HEK293 (cell line): ENCODE measurements at regions not wholly inside any gene's neighbourhood (a gene's known extent, or its start where the extent isn't known, plus 50 kb on each side); places are given as distances from the start of the nearest gene placed in this dataset.

Experiments used
- AEBP2 ChIP-seq: fragments of 450-650 bp; formaldehyde crosslinking; IDR thresholded peaks from 2 replicates; pipeline ENCODE4 v1.5.1; 2016; ENCODE audit warnings: missing biosample characterization, missing genetic modification characterization, borderline replicate concordance
- BCL6B ChIP-seq: fragments of 450-650 bp; formaldehyde crosslinking; IDR thresholded peaks from 2 replicates; pipeline ENCODE4 v1.5.1; 2017; ENCODE audit warnings: missing biosample characterization, missing genetic modification characterization
- FEZF1 ChIP-seq: fragments of 450-650 bp; formaldehyde crosslinking; IDR thresholded peaks from 2 replicates; pipeline ENCODE4 v1.5.1; 2016; ENCODE audit warnings: missing biosample characterization, missing genetic modification characterization
- HOXA7 ChIP-seq: sonication (generic); formaldehyde crosslinking; IDR thresholded peaks from 2 replicates; pipeline ENCODE4 v1.8.1; 2022; ENCODE audit warnings: missing genetic modification reagents, borderline replicate concordance
- HOXD13 ChIP-seq: sonication (generic); formaldehyde crosslinking; IDR thresholded peaks from 2 replicates; pipeline ENCODE4 v1.8.0; 2022; ENCODE audit warnings: missing genetic modification reagents, borderline replicate concordance
- KLF7 ChIP-seq: fragments of 450-650 bp; formaldehyde crosslinking; IDR thresholded peaks from 2 replicates; pipeline ENCODE4 v1.5.1; 2016; ENCODE audit warnings: missing biosample characterization, missing genetic modification characterization, borderline replicate concordance
- MYNN ChIP-seq: fragments of 450-650 bp; formaldehyde crosslinking; IDR thresholded peaks from 2 replicates; pipeline ENCODE4 v1.5.1; 2016; ENCODE audit warnings: missing biosample characterization, missing genetic modification characterization, borderline replicate concordance
- PRDM1 ChIP-seq: fragments of 450-650 bp; formaldehyde crosslinking; IDR thresholded peaks from 2 replicates; pipeline ENCODE4; 2016; ENCODE audit warnings: missing biosample characterization, missing genetic modification characterization
- PRDM10 ChIP-seq: fragments of 450-650 bp; formaldehyde crosslinking; IDR thresholded peaks from 2 replicates; pipeline ENCODE4 v1.5.1; 2016; ENCODE audit warnings: missing biosample characterization, missing genetic modification characterization
- SP2 ChIP-seq: fragments of 450-650 bp; formaldehyde crosslinking; IDR thresholded peaks from 2 replicates; pipeline ENCODE4 v1.5.1; 2016; ENCODE audit warnings: missing biosample characterization, missing genetic modification characterization
- WT1 ChIP-seq: fragments of 450-650 bp; formaldehyde crosslinking; IDR thresholded peaks from 2 replicates; pipeline ENCODE4 v1.5.1; 2016; ENCODE audit warnings: missing biosample characterization, missing genetic modification characterization
- ZBTB49 ChIP-seq: fragments of 450-650 bp; formaldehyde crosslinking; IDR thresholded peaks from 2 replicates; pipeline ENCODE4 v1.5.1; 2016; ENCODE audit warnings: missing biosample characterization, missing genetic modification characterization, low read depth
- ZBTB7A ChIP-seq: fragments of 450-650 bp; formaldehyde crosslinking; IDR thresholded peaks from 2 replicates; pipeline ENCODE4 v1.5.1; 2016; ENCODE audit warnings: low read depth, missing biosample characterization, missing genetic modification characterization
- ZNF138 ChIP-seq: fragments of 450-650 bp; formaldehyde crosslinking; IDR thresholded peaks from 2 replicates; pipeline ENCODE4 v1.5.1; 2016; ENCODE audit warnings: missing biosample characterization, missing genetic modification characterization, borderline replicate concordance
- ZNF311 ChIP-seq: fragments of 450-650 bp; formaldehyde crosslinking; IDR thresholded peaks from 2 replicates; pipeline ENCODE4 v1.5.1; 2017; ENCODE audit warnings: missing biosample characterization, missing genetic modification characterization, borderline replicate concordance
- ZNF391 ChIP-seq: fragments of 450-650 bp; formaldehyde crosslinking; IDR thresholded peaks from 2 replicates; pipeline ENCODE4 v1.5.1; 2016; ENCODE audit warnings: low read depth, missing biosample characterization, missing genetic modification characterization, borderline replicate concordance
- ZNF449 ChIP-seq: fragments of 450-650 bp; formaldehyde crosslinking; IDR thresholded peaks from 2 replicates; pipeline ENCODE4 v1.5.1; 2017; ENCODE audit warnings: missing biosample characterization, mild to moderate bottlenecking, missing genetic modification characterization, moderate library complexity
- ZNF501 ChIP-seq: fragments of 450-650 bp; formaldehyde crosslinking; IDR thresholded peaks from 2 replicates; pipeline ENCODE4 v1.5.1; 2016; ENCODE audit warnings: missing biosample characterization, missing genetic modification characterization
- ZNF510 ChIP-seq: fragments of 450-650 bp; formaldehyde crosslinking; IDR thresholded peaks from 2 replicates; pipeline ENCODE4 v1.5.1; 2018; ENCODE audit warnings: mild to moderate bottlenecking, missing genetic modification characterization, missing biosample characterization; ENCODE audit not compliant: insufficient replicate concordance
- ZNF513 ChIP-seq: fragments of 450-650 bp; IDR thresholded peaks from 2 replicates; pipeline ENCODE4 v1.5.1; 2018; ENCODE audit warnings: missing biosample characterization, missing genetic modification characterization
- ZNF610 ChIP-seq: fragments of 450-650 bp; formaldehyde crosslinking; IDR thresholded peaks from 2 replicates; pipeline ENCODE4 v1.5.1; 2016; ENCODE audit warnings: missing biosample characterization, missing genetic modification characterization, borderline replicate concordance
- ZNF658 ChIP-seq: fragments of 450-650 bp; formaldehyde crosslinking; IDR thresholded peaks from 2 replicates; pipeline ENCODE4; 2016; ENCODE audit warnings: missing biosample characterization, missing genetic modification characterization
- ZNF747 ChIP-seq: fragments of 450-650 bp; formaldehyde crosslinking; IDR thresholded peaks from 2 replicates; pipeline ENCODE4 v1.5.1; 2016; ENCODE audit warnings: missing biosample characterization, missing genetic modification characterization
- TF ChIP-seq, protein P1 (sequence below): fragments of 450-650 bp; formaldehyde crosslinking; IDR thresholded peaks from 2 replicates; pipeline ENCODE4 v1.5.1; 2016; ENCODE audit warnings: missing biosample characterization, missing genetic modification characterization

DNA sequence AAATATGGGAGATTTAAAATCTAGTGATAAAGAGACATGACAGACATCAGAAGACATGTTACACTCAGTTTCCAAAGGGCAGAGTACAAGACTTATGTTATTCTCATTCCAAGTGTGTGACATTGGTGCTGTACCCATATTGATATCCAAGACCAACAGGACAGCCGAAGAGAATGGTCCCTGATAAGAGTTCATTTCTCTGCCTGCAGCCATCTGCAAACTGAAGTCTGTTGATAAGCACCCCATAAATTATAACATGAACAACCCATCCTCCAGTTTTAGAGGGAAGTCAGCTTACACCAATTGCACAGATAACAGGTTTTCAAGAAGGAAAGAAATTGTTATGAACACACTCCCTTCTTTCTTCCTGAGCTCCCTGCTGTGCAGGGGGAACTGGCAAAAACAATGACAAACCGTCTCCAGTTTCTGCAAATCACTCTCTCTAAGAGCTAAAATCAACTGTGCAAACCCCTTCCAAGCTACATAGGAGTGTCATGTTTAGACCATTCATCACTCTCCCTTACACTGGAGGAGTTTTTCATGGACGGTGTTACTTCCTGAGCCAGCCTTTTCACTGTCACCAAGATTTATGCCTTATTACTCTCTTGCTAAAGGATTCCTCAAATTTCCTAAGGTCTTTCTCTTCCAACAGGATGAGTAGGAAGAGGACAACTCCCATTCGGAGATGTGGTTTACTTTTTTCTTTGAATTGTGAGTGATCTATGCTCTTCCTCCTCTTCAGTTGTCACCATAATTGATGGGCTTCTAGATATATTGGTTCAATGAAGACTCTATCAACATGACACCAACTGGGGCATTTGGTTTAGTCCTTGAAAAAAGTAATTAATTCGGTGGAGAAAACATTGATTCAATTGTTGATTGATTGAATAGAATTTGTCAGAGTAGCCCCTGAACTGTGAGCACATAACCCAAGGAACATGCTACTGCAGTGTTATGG lies 80.3 kb upstream of the FAM171A1 start (continued):
- no peak for TF ChIP-seq ZNF501 (tag by site-specific recombination)
- TF ChIP-seq BCL6B (tag by site-specific recombination), result no peak
- TF ChIP-seq ZNF747 (tag by site-specific recombination), result no peak
- peak; percentile 51 for TF ChIP-seq PRDM10
- no peak for TF ChIP-seq ZNF513 (tag by site-specific recombination)
- no peak for TF ChIP-seq ZNF510
- TF ChIP-seq ZBTB7A (tag by site-specific recombination), result no peak
- TF ChIP-seq HOXD13 (CRISPR knock-in tag), result no peak
- TF ChIP-seq AEBP2 (tag by site-specific recombination), result no peak
- no peak for TF ChIP-seq ZNF138
- TF ChIP-seq KLF7 (tag by site-specific recombination), result no peak
- TF ChIP-seq FEZF1 (tag by site-specific recombination), result peak; percentile 58
- no peak for TF ChIP-seq ZNF610 (tag by site-specific recombination)
- TF ChIP-seq ZNF391, result no peak
- no peak for TF ChIP-seq MYNN
- no peak for TF ChIP-seq ZBTB49
- 0 out of 2 replicates have a peak, but pooled peaks have one; percentile 9 for TF ChIP-seq PRDM1 (tag by site-specific recombination)
- TF ChIP-seq ZNF449 (tag by site-specific recombination), result no peak
- peak; percentile 90 for TF ChIP-seq WT1 (tag by site-specific recombination)
- no peak for TF ChIP-seq SP2 (tag by site-specific recombination)
- TF ChIP-seq HOXA7 (CRISPR knock-in tag), result no peak
- TF ChIP-seq ZNF658, result no peak
- TF ChIP-seq ZNF311 (tag by site-specific recombination), result no peak
- TF ChIP-seq, protein P1, sequence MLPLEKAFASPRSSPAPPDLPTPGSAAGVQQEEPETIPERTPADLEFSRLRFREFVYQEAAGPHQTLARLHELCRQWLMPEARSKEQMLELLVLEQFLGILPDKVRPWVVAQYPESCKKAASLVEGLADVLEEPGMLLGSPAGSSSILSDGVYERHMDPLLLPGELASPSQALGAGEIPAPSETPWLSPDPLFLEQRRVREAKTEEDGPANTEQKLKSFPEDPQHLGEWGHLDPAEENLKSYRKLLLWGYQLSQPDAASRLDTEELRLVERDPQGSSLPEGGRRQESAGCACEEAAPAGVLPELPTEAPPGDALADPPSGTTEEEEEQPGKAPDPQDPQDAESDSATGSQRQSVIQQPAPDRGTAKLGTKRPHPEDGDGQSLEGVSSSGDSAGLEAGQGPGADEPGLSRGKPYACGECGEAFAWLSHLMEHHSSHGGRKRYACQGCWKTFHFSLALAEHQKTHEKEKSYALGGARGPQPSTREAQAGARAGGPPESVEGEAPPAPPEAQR (tag by site-specific recombination), result no peak
